Neutrophil (primary cell): ENCODE measurements at regions not wholly inside any gene's neighbourhood (a gene's known extent, or its start where the extent isn't known, plus 50 kb on each side); places are given as distances from the start of the nearest gene placed in this dataset.

Source experiments
- H3K27ac ChIP-seq: fragments of 200-600 bp; sonication (generic); 2 replicates; pipeline ENCODE4 v1.5.1; 2016; ENCODE audit warnings: mild to moderate bottlenecking, moderate library complexity
- H3K27me3 ChIP-seq: fragments of 200-600 bp; sonication (generic); 2 replicates; pipeline ENCODE4 v1.6.0; 2016; ENCODE audit warnings: mild to moderate bottlenecking
- H3K36me3 ChIP-seq: fragments of 200-600 bp; sonication (generic); 2 replicates; pipeline ENCODE4 v1.5.1; 2017
- H3K4me1 ChIP-seq, 2 experiments: fragments of 200-600 bp in 1 of 2; sonication (generic) in 1 of 2; 1 replicate in 1 of 2; 2 replicates in 1 of 2; pipeline versions ENCODE4 v1.5.1 to v1.6.1; 2013 to 2016; ENCODE audit warnings: low read depth in 1 of 2, low read length in 1 of 2, mild to moderate bottlenecking in 1 of 2, moderate library complexity in 1 of 2; ENCODE audit not compliant: control insufficient read depth in 1 of 2, insufficient read depth in 1 of 2
- H3K4me3 ChIP-seq, 2 experiments: fragments of 200-600 bp in 1 of 2; sonication (generic) in 1 of 2; 1 replicate in 1 of 2; 2 replicates in 1 of 2; pipeline ENCODE4 v1.5.1; 2013 to 2016; ENCODE audit warnings: low read depth in 1 of 2, low read length in 1 of 2, mild to moderate bottlenecking in 1 of 2, moderate library complexity in 1 of 2
- H3K9me3 ChIP-seq: fragments of 200-600 bp; sonication (generic); 2 replicates; pipeline ENCODE4 v1.5.1; 2016
- TF ChIP-seq, protein P1 (sequence below): fragments of 200-600 bp; sonication (generic); IDR thresholded peaks from 2 replicates; pipeline ENCODE4 v1.5.1; 2016; ENCODE audit warnings: antibody characterized with exemption

DNA sequence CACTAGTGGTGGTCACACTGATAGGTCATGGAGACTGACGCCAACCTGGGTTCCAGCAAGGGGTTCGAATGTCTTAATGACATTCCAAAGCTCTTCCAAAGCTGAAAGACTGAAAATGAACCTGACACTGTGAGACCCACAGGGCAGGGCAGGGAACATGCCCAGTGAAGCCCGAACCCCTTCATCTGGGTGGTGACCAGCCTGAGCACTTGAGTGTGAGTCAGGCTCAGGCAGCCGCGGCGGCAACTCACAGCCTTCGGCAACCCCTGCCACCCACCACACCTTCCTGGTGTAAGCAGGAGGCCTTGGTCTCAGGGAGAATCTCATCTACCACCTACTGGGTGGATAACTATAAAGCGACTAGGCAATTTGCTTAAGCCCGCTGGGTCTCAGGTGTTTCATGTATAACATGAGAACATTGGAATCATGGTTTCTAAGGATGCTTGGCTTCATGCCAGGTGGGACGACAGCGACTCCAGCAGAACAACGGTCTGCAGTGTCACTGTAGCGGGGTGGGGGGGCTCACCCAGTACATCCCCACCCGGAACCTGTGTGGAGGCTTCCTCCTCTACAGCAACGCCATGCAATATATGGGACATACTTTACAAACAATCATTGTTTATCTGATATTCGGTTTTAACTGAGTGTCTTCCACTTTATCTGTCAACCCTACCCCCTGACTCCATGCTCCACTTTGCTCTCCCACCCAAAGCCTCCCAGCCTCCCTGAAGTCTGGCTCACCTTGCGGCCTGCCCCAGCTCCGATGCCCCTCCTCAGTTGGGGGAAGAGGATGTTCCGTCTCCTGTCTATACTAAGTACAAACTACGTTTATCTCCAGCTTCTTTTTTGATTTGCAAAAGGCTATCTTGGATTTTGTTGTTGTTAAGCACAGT, 125.0 kb upstream of the MEF2A start:
- Histone ChIP-seq H3K4me1 (no peaks in the 10 kb centered on the region), H3K27me3 (peaks cover 20% of the 10 kb centered on the region), H3K9me3 (no peaks in the 10 kb centered on the region), H3K4me3 (no peak overlapping the region), H3K36me3 (no peaks in the 10 kb centered on the region), H3K27ac (no peak overlapping the region)
- TF ChIP-seq, protein P1, sequence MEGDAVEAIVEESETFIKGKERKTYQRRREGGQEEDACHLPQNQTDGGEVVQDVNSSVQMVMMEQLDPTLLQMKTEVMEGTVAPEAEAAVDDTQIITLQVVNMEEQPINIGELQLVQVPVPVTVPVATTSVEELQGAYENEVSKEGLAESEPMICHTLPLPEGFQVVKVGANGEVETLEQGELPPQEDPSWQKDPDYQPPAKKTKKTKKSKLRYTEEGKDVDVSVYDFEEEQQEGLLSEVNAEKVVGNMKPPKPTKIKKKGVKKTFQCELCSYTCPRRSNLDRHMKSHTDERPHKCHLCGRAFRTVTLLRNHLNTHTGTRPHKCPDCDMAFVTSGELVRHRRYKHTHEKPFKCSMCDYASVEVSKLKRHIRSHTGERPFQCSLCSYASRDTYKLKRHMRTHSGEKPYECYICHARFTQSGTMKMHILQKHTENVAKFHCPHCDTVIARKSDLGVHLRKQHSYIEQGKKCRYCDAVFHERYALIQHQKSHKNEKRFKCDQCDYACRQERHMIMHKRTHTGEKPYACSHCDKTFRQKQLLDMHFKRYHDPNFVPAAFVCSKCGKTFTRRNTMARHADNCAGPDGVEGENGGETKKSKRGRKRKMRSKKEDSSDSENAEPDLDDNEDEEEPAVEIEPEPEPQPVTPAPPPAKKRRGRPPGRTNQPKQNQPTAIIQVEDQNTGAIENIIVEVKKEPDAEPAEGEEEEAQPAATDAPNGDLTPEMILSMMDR, result no peak

DNA sequence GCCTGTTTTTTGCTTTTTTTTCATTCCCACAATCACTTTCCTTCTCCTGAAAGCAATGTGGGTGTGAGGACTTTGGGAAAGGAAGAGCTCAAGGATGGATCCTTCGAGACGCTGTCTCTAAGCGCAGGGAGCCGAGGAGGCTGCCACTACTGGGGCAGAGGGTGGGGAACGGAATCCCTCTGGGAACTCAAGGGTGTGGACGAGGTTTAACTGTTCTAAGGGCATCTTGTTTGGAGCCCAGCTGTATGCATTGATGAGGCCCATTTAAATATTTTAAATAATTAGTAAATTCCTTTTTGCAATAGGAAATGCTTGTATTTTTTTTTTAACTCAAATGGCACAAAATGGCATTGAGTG, 124.4 kb upstream of the MEF2A start:
- Histone ChIP-seq H3K27ac (no peak overlapping the region), H3K27me3 (peaks cover 16% of the 10 kb centered on the region), H3K4me1 (no peaks in the 10 kb centered on the region), H3K9me3 (no peaks in the 10 kb centered on the region), H3K4me3 (no peak overlapping the region), H3K36me3 (no peaks in the 10 kb centered on the region)
- TF ChIP-seq, protein P1, result no peak

DNA sequence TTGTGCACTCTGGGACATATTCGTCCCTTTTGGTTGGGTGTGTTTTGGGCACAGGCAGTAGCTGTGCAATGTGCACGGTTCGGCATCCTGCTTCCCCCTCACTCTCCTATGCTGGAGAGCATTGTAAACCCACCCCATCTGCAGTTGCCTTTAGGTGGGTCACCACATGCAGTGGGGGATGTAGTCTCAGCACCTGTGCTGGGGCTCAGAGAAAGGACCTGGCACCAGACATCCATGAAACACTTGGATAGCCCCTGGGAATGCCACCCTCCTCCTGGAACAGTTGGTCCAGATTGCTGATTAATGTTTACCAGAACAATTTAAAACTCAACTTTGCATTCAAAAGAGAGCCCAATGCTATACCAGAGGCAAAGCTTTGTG, 123.9 kb upstream of the MEF2A start:
- TF ChIP-seq, protein P1, result no peak
- peaks cover 18% of the 10 kb centered on the region for H3K27me3 ChIP-seq
- H3K36me3 ChIP-seq, result no peaks in the 10 kb centered on the region
- H3K27ac ChIP-seq, result no peak overlapping the region
- H3K4me1 ChIP-seq, result no peaks in the 10 kb centered on the region
- no peaks in the 10 kb centered on the region for H3K9me3 ChIP-seq
- no peak overlapping the region for H3K4me3 ChIP-seq

DNA sequence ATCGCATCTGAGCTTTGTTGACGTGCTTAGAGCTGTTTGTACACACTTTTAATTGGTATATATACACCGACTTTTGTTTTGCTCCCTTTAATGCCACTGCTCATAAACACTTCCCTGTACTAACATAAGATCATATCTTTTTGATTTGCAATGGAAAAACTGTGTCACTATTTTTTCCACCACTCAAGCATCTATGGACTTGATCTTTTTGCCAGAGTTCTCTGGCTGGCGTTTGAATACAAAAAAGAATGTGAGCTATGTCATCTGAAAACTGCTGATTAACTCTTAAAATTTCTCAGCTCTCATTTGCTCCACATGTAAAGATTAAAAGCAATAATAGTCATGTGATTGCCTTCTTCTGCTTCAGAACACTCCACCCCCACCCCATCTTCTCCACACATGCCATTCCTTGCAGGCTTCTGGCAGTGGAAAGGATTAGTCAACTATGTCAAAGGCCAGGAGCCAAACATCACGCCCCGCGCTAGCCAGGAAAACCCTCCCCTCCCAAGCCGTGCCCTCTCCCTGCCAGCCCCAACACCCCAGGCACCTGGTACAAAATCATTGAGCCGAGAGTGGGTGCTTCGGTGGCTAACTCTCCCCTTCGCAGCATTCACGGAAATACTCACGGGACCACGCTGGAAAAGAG, 123.4 kb upstream of the MEF2A start:
- TF ChIP-seq, protein P1, result no peak
- H3K27me3 ChIP-seq, result peaks cover 18% of the 10 kb centered on the region
- H3K36me3 ChIP-seq, result no peaks in the 10 kb centered on the region
- H3K4me1 ChIP-seq, result no peaks in the 10 kb centered on the region
- H3K27ac ChIP-seq, result no peak overlapping the region
- no peaks in the 10 kb centered on the region for H3K9me3 ChIP-seq
- H3K4me3 ChIP-seq, result no peak overlapping the region

DNA sequence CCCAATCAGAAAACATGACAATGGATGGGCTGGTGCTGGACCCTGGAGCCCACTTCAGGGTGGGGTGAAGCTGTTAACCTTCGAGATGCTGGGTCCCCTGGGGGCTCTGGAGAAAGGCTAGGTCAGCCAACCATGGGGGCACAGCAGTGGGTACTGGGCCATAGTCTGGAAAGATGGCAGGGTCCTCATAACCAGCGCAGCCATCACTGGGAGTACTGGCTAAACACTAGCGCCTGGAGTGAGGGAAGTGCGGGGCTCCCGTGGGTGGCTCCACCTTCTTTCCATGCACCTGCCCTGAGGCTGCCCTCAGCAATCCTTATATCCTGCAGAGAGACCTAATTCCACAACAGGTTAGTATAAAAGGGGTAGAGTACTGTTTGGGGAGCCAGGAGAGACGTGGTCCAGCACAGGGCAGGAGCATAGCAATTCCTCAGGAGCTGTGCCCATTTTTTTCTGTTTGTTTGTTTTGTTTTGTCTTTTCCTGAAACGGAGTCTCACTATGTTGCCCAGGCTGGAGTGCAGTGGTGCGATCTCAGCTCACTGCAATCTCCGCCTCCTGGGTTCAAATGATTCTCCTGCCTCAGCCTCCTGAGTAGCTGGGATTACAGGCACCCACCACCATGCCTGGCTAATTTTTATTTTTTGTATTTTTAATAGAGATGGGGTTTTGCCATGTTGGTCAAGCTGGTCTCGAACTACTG, 122.6 kb upstream of the MEF2A start:
- Histone ChIP-seq H3K4me1 (no peaks in the 10 kb centered on the region), H3K4me3 (no peak overlapping the region)

More for the DNA sequence above, 122.6 kb upstream of the MEF2A start:
- H3K27ac ChIP-seq, result no peak overlapping the region
- H3K27me3 ChIP-seq, result peaks cover 25% of the 10 kb centered on the region
- H3K36me3 ChIP-seq, result no peaks in the 10 kb centered on the region
- H3K9me3 ChIP-seq, result no peaks in the 10 kb centered on the region
- TF ChIP-seq, protein P1, result no peak
